Stimulated activated CD8-positive, alpha-beta memory T cell treated with anti-CD3 and anti-CD28 coated beads, Interleukin-15, amount 100 ng/mL, for 24 hours (primary cell): ENCODE measurements at regions not wholly inside any gene's neighbourhood (a gene's known extent, or its start where the extent isn't known, plus 50 kb on each side); places are given as distances from the start of the nearest gene placed in this dataset.
"Not testable (repeated sequence)": the region's sequence is repeated elsewhere in the genome, so short reads cannot be mapped to it uniquely, and the experiment has no call there.

Experiments used
- DNase-seq: peaks from one replicate; pipeline ENCODE4 v3.0.0-alpha.2; 2020; ENCODE audit warnings: low read depth

- no peak for DNase-seq
Observed at GRCh38 chr1:213324859-213325258, 273.8 kb downstream of the RPS6KC1 start.

- DNase-seq = no peak
Observed at GRCh38 chr1:213325482-213325881, 274.4 kb downstream of the RPS6KC1 start.

- DNase-seq = no peak
Observed at GRCh38 chr1:213326281-213327016, 275.4 kb downstream of the RPS6KC1 start.

- DNase-seq = no peak
Observed at GRCh38 chr1:213327017-213327667, 276.1 kb downstream of the RPS6KC1 start.

GRCh38 chr1:213329406-213330008, 278.5 kb downstream of the RPS6KC1 start:
- DNase-seq = no peak

GRCh38 chr1:213330281-213330680, 279.2 kb downstream of the RPS6KC1 start:
- DNase-seq = no peak

- DNase-seq = no peak
Observed at GRCh38 chr1:213331631-213332175, 280.7 kb downstream of the RPS6KC1 start.

GRCh38 chr1:213332491-213332890, 281.4 kb downstream of the RPS6KC1 start:
- DNase-seq = no peak

GRCh38 chr1:213333121-213333520, 282.1 kb downstream of the RPS6KC1 start:
- DNase-seq = no peak

GRCh38 chr1:213335084-213335483, 284.0 kb downstream of the RPS6KC1 start:
- DNase-seq = no peak

- DNase-seq = no peak
Observed at GRCh38 chr1:213337025-213337678, 286.1 kb downstream of the RPS6KC1 start.

GRCh38 chr1:213340593-213340992, 289.6 kb downstream of the RPS6KC1 start:
- no peak for DNase-seq

- no peak for DNase-seq
Observed at GRCh38 chr1:213345621-213346020, 294.6 kb downstream of the RPS6KC1 start.

GRCh38 chr1:213357403-213357802, 306.4 kb downstream of the RPS6KC1 start:
- no peak for DNase-seq

- DNase-seq = not testable (repeated sequence)
Observed at GRCh38 chr1:213358368-213358767, 307.3 kb downstream of the RPS6KC1 start.

GRCh38 chr1:213362598-213362997, 311.6 kb downstream of the RPS6KC1 start:
- DNase-seq = no peak

- DNase-seq = no peak
Observed at GRCh38 chr1:213366141-213366831, 315.2 kb downstream of the RPS6KC1 start.

- DNase-seq = no peak
Observed at GRCh38 chr1:213369465-213369864, 318.4 kb downstream of the RPS6KC1 start.

- no peak for DNase-seq
Observed at GRCh38 chr1:213370523-213370922, 319.5 kb downstream of the RPS6KC1 start.

- DNase-seq = no peak
Observed at GRCh38 chr1:213371525-213371846, 320.4 kb downstream of the RPS6KC1 start.

- DNase-seq = no peak
Observed at GRCh38 chr1:213371847-213372619, 321.0 kb downstream of the RPS6KC1 start.
